ENCODE measurements at regions not wholly inside any gene's neighbourhood (a gene's known extent, or its start where the extent isn't known, plus 50 kb on each side); places are given as distances from the start of the nearest gene placed in this dataset.

DNA sequence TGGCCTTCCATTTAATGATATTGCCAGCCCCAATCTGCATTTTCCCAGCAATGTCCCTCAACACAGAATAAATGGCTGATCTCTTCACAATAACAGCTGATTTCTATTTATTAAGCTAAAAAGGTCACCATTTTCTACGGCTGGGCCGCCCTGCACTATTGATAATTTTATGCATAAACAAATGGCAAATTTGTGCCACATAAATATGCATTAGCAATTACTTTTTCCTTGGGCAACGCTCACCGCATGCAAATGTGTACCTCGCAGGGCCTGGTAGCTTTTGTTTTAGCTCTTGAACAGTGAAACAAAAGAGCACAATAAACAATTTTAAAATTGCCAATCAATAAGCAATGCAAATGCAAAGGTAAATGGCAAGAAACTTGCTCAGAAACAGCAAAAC is 331.9 kb upstream of the SOX5 start:
- TF ChIP-seq, protein P1, sequence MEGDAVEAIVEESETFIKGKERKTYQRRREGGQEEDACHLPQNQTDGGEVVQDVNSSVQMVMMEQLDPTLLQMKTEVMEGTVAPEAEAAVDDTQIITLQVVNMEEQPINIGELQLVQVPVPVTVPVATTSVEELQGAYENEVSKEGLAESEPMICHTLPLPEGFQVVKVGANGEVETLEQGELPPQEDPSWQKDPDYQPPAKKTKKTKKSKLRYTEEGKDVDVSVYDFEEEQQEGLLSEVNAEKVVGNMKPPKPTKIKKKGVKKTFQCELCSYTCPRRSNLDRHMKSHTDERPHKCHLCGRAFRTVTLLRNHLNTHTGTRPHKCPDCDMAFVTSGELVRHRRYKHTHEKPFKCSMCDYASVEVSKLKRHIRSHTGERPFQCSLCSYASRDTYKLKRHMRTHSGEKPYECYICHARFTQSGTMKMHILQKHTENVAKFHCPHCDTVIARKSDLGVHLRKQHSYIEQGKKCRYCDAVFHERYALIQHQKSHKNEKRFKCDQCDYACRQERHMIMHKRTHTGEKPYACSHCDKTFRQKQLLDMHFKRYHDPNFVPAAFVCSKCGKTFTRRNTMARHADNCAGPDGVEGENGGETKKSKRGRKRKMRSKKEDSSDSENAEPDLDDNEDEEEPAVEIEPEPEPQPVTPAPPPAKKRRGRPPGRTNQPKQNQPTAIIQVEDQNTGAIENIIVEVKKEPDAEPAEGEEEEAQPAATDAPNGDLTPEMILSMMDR (IDR thresholded peaks at IDR 0.05): no peak
- TF ChIP-seq EP300 (IDR thresholded peaks at IDR 0.05): no peak
- TF ChIP-seq POLR2AphosphoS5 (IDR thresholded peaks at IDR 0.05): no peak
- no peak for TF ChIP-seq POLR2A (IDR thresholded peaks at IDR 0.05)

Measured in stomach (tissue), 4 donors.